H7 (cell line): ENCODE measurements at regions not wholly inside any gene's neighbourhood (a gene's known extent, or its start where the extent isn't known, plus 50 kb on each side); places are given as distances from the start of the nearest gene placed in this dataset.

Experiments
- DNase-seq: peaks from one replicate; pipeline ENCODE4 v3.0.0; 2012
- H3K27me3 ChIP-seq: 2 replicates; pipeline ENCODE4 v1.6.0; 2011; ENCODE audit warnings: mild to moderate bottlenecking, low read length; ENCODE audit not compliant: control insufficient read depth, insufficient read depth
- H3K36me3 ChIP-seq: replicated peaks from 2 replicates; pipeline ENCODE4 v1.5.1; 2011; ENCODE audit warnings: low read length; ENCODE audit not compliant: control insufficient read depth, insufficient read depth
- H3K4me3 ChIP-seq: 2 replicates; pipeline ENCODE4 v1.5.1; 2011; ENCODE audit warnings: low read depth, mild to moderate bottlenecking, control low read depth, low read length, moderate library complexity; ENCODE audit not compliant: insufficient read depth

DNA sequence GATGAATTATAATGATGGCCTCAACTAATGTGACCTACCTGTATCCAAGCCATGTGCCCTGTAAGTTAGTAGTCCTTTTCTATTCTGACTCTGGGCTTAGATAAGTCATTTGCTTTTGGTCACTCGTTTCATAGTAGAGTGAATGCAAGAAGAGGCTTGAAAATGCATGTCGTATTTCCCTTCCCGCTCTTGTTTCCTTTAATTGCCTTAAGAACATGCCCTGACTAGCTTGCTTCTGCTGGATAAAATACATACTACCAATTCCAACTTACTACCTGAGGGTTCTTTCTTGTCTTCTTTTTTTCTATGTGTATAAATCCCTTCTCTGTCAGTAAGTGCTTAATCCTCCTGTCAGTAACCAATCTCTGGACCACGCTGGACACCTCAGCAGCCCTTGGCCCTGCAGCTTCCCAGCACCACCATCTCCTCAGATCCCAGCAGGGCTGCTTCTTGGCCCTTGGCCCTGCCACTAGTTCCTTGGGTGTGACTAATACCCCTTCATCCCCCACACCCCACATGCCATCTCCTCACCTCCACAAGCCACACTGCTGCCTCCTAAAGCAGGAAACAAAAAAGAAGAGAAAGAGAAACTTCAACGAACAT, 771.7 kb downstream of the IGSF11 start:
- Histone ChIP-seq H3K4me3 (no peak overlapping the region), H3K27me3 (no peaks in the 10 kb centered on the region), H3K36me3 (no peaks in the 10 kb centered on the region)
- DNase-seq: no peak

DNA sequence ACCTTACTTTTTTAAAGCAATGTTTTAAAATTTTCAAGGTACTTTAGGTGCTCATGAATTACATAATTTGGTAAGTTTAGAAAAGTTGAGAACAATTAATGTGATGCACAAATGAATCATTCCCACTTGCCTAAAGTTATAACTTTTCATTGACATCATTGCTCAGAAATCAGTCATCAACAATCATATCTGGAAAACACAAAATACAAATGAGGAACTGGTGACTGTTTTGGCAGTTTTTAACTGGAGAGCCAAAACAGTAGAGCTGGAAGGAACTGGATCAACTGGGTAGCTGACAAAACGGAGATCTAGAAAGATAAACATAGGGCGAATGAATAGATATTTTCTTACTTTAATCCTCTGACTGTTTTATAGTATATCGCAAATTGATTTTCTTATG, 767.1 kb downstream of the IGSF11 start:
- no peak for DNase-seq
- Histone ChIP-seq H3K27me3 (no peaks in the 10 kb centered on the region), H3K4me3 (no peak overlapping the region), H3K36me3 (no peaks in the 10 kb centered on the region)

DNA sequence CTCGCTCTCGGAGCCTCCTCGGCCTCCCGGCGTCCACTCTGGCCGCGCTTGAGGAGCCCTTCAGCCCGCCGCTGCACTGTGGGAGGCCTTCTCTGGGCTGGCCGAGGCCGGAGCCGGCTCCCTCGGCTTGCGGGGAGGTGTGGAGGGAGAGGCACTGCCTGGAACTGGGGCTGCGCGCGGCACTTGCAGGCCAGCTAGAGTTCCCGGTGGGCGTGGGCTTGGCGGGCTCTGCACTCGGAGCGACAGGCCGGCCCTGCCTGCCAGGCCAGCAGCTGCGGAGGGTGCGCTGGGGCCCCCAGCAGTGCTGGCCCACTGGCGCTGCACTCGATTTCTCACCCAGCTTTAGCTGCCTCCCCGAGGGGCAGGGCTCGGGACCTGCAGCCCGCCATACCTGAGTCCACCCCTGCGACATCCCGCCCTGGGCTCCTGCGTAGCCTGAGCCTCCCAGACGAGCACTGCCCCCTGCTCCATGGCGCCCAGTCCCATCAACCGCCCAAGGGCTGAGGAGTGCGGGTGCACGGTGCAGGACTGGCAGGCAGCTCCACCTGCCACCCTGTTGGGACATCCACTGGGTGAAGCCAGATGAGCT, 765.0 kb downstream of the IGSF11 start:
- Histone ChIP-seq H3K36me3 (no peaks in the 10 kb centered on the region), H3K4me3 (no peak overlapping the region), H3K27me3 (no peaks in the 10 kb centered on the region)
- DNase-seq: no peak

DNA sequence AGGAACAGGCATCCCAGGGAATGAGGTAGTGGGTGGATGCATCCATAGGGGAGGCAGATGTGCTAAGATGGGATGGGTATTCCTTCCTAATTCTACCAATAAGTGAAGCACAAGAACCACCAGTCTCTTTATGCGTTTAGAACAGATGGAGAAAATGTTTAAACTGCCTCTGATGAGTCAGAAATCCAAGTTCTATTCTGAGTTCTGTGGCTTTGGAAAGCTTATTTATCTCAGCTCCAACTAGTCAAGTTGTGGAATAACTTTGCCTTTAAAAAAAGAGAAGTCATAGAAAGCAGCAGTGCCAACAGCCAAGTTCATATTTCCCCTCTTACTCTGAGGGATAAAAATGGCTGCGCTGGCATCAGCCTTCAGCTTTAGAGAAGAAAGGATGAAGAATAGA, 761.7 kb downstream of the IGSF11 start:
- DNase-seq: no peak
- H3K27me3 ChIP-seq: no peaks in the 10 kb centered on the region

GRCh38 chr3:118277814-118278213, 756.8 kb downstream of the IGSF11 start:
- Histone ChIP-seq H3K27me3 (no peaks in the 10 kb centered on the region), H3K4me3 (no peak overlapping the region), H3K36me3 (no peaks in the 10 kb centered on the region)
- no peak for DNase-seq

More for the DNA sequence above, 761.7 kb downstream of the IGSF11 start:
- Histone ChIP-seq H3K36me3 (no peaks in the 10 kb centered on the region), H3K4me3 (no peak overlapping the region)

DNA sequence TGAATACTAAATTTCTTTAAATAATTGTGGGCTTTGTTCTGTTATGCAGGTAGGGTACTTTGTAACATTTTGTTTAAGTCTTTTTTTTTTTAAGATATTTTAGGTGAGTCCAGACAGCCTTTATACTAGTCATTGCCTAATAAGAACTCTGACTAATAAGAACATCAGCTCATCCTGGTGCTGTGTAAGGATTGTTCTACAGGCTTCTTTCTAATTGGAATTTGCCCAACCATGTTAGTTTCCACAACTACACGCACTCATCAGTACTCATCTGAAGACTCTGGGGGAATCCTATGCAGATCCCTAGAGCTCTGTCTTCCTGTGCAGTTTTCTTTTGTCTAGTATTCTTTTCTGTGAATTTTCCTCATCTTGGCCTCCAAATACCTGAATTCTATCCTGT, 741.8 kb downstream of the IGSF11 start:
- DNase-seq: no peak
- H3K36me3 ChIP-seq: no peaks in the 10 kb centered on the region

DNA sequence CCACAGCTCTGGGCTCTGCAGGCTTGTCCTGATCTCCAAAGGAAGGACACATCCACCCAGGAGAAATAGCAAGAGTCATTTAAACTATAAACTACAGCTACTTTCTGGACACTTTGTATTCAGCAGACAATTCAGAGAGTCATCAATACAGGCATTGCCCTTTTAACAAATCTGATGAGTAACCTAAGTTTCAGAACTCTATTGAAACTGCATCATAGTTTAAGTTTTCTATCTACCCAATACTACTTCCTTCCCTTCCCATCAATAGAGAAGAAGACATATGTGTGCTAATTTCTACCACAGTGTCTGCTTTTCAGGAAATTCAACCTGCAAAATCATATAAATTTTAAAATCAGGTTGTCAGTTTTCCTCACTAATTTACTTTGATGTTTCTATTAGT, 736.5 kb downstream of the IGSF11 start:
- no peak for DNase-seq
- H3K27me3 ChIP-seq: no peaks in the 10 kb centered on the region
- no peak overlapping the region for H3K4me3 ChIP-seq
- H3K36me3 ChIP-seq: no peaks in the 10 kb centered on the region

More for the DNA sequence above, 741.8 kb downstream of the IGSF11 start:
- Histone ChIP-seq H3K27me3 (no peaks in the 10 kb centered on the region), H3K4me3 (no peak overlapping the region)

GRCh38 chr3:118304557-118304956, 730.1 kb downstream of the IGSF11 start:
- Histone ChIP-seq H3K36me3 (no peaks in the 10 kb centered on the region), H3K4me3 (no peak overlapping the region), H3K27me3 (no peaks in the 10 kb centered on the region)
- no peak for DNase-seq

DNA sequence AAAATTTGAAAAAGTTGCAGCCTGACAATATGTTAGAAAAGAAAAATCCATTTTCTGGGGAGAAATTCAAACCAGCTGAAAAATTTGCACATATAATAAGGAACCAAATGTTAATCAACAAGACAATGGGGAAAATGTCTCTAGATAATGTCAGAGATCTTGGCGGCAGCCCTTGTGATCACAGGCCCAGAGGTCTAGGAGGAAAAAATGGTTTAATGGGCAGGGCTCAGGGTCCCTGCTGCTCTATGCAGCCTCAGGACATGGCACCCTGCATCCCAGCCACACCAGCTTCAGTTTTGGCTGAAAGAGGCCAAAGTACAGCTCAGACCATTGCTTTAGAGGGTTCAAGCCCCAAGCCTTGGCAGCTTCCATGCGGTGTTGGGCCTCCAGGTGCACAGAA, 701.9 kb downstream of the IGSF11 start:
- Histone ChIP-seq H3K4me3 (no peak overlapping the region), H3K27me3 (no peaks in the 10 kb centered on the region), H3K36me3 (no peaks in the 10 kb centered on the region)
- no peak for DNase-seq

- DNase-seq: no peak
- no peaks in the 10 kb centered on the region for H3K36me3 ChIP-seq
- no peaks in the 10 kb centered on the region for H3K27me3 ChIP-seq
- H3K4me3 ChIP-seq: no peak overlapping the region
Observed at GRCh38 chr3:118337649-118338048, 697.0 kb downstream of the IGSF11 start.

DNA sequence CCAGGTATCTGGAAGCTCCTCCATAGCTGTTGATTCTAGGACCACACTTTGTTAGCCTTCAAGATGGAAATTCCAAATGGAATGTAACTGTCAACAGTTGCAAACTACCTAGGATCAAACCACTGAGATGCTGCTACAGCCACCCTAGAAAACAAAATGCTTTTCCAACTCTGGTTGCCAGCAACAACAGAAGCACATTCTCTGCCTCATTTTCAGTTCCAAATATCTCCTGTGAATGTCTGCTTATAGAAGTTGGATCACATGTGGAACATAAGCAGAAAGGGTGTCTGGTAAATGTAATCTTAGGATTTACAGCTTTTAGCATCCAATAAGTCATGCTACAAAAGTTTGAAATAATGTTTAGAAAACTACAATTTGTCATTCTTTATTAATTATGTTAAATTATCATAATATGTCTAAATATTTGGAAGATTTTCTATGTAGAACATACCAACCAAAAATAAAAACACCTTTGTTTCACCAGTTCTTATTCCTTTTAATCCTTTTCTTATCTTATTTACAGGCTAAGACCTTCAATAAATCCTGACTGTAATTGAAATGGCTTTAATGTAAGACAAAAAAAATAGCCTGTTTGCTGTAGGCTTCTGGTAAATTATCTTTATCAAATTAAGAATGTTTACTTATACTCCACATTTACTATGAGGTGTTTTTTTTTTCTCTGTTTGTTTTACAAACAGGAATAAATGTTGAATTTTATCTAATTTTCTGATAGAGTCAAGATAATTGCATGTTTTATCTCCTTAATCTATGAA, 687.1 kb downstream of the IGSF11 start:
- no peaks in the 10 kb centered on the region for H3K27me3 ChIP-seq
- H3K36me3 ChIP-seq: no peaks in the 10 kb centered on the region
- DNase-seq: no peak
- no peak overlapping the region for H3K4me3 ChIP-seq

- H3K27me3 ChIP-seq: no peaks in the 10 kb centered on the region
- no peak for DNase-seq
- H3K4me3 ChIP-seq: no peak overlapping the region
- H3K36me3 ChIP-seq: no peaks in the 10 kb centered on the region
Observed at GRCh38 chr3:118348169-118348557, 686.5 kb downstream of the IGSF11 start.

DNA sequence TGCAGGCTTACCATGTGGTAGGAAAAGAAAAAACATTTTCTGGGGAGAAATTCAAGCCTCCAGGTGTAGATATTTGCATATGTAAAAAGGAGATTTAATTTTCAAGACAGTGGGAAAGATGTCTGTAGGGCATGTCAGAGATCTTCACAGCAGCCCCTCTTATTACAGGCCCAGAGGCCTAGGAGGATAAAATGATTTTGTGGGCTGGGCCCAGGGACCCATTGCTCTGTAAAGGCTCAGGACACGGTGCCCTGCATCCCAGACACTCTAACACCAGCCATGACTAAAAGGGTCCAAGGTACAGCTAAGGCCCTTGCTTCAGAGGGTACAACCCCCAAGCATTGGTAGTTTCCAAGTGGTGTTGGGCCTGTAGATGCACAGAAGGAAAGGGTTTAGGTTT, 680.1 kb downstream of the IGSF11 start:
- no peak overlapping the region for H3K4me3 ChIP-seq
- H3K36me3 ChIP-seq: no peaks in the 10 kb centered on the region
- H3K27me3 ChIP-seq: no peaks in the 10 kb centered on the region
- no peak for DNase-seq

- no peaks in the 10 kb centered on the region for H3K36me3 ChIP-seq
- no peaks in the 10 kb centered on the region for H3K27me3 ChIP-seq
- DNase-seq: no peak
- H3K4me3 ChIP-seq: no peak overlapping the region
Observed at GRCh38 chr3:118369892-118370491, 664.7 kb downstream of the IGSF11 start.

DNA sequence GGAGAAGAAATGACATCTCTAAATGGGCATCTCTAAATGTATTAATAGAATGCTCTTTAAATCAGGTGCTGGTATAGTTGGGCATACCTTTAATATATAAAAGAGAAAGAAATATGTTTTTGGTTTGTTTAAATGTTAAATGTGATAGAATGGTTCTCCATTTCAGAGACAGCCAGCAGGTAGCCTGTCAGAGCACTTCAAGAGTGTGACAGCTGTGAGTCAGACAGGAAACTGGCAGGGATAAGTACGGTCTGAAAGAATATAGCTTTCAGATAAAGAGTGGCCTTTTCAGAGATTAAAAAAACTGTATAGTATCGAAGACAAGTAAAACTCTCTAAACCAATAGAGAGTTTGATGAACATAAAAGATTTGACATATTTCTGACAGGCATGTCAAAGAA, 654.1 kb downstream of the IGSF11 start:
- no peak for DNase-seq
- H3K27me3 ChIP-seq: no peaks in the 10 kb centered on the region
- H3K4me3 ChIP-seq: no peak overlapping the region
- no peaks in the 10 kb centered on the region for H3K36me3 ChIP-seq
